ENCODE measurements at regions not wholly inside any gene's neighbourhood (a gene's known extent, or its start where the extent isn't known, plus 50 kb on each side); places are given as distances from the start of the nearest gene placed in this dataset.

GRCh38 chr12:124711344-124711743, 143.9 kb upstream of the NCOR2 start:
- no peak for ATAC-seq
- intact Hi-C loops (cut with micrococcal nuclease), result no loop called here
- no peak for TF ChIP-seq CTCF (IDR thresholded peaks at IDR 0.05)

GRCh38 chr12:124709722-124710687, 142.6 kb upstream of the NCOR2 start:
- Mint-ChIP-seq H3K9me3 (no peaks in the 10 kb centered on the region), H3K27me3 (ENCODE audit: low read depth in 2 of 2) (peaks cover 0 to 3% of the 10 kb centered on the region in 2 donors), H3K36me3 (no peaks in the 10 kb centered on the region), H3K4me1 (peaks cover 13 to 14% of the 10 kb centered on the region in 2 donors), H3K27ac (no peak overlapping the region), H3K4me3 (no peak overlapping the region)
- DNase-seq, result no peak
- H3K4me1 ChIP-seq (ENCODE audit: control insufficient read depth, insufficient read depth, low read length), result peaks cover 21% of the 10 kb centered on the region
- WGBS (ENCODE audit: insufficient coverage), result 91% methylated on average over 7 of the region's 8 CpGs
- H3K27ac ChIP-seq (ENCODE audit: low read length), result no peak overlapping the region
- intact Hi-C loops (cut with micrococcal nuclease), result no loop called here
- no peak overlapping the region for H3K4me3 ChIP-seq (ENCODE audit: low read length)
- no peak for ATAC-seq
- peaks cover 5% of the 10 kb centered on the region for H3K9me3 ChIP-seq (ENCODE audit: control insufficient read depth, insufficient read depth, low read length)
- TF ChIP-seq CTCF (IDR thresholded peaks at IDR 0.05), result no peak
- H3K27me3 ChIP-seq (ENCODE audit: control insufficient read depth, insufficient read depth, low read length), result no peaks in the 10 kb centered on the region
- no peaks in the 10 kb centered on the region for H3K36me3 ChIP-seq (ENCODE audit: control insufficient read depth, insufficient read depth, low read length)

More at GRCh38 chr12:124711344-124711743, 143.9 kb upstream of the NCOR2 start:
- peaks cover 5% of the 10 kb centered on the region for H3K9me3 ChIP-seq (ENCODE audit: control insufficient read depth, insufficient read depth, low read length)
- Mint-ChIP-seq H3K36me3 (no peaks in the 10 kb centered on the region), H3K9me3 (no peaks in the 10 kb centered on the region), H3K27ac (peak overlapping the region in 1 of 2 donors; percentile 46), H3K4me1 (peaks cover 13 to 14% of the 10 kb centered on the region in 2 donors), H3K27me3 (ENCODE audit: low read depth in 2 of 2) (peaks cover 0 to 3% of the 10 kb centered on the region in 2 donors), H3K4me3 (no peak overlapping the region)
- 89% methylated on average over 11 of the region's 11 CpGs for WGBS (ENCODE audit: insufficient coverage)
- H3K4me3 ChIP-seq (ENCODE audit: low read length), result no peak overlapping the region
- DNase-seq, result no peak
- H3K27me3 ChIP-seq (ENCODE audit: control insufficient read depth, insufficient read depth, low read length), result no peaks in the 10 kb centered on the region
- peaks cover 21% of the 10 kb centered on the region for H3K4me1 ChIP-seq (ENCODE audit: control insufficient read depth, insufficient read depth, low read length)
- H3K36me3 ChIP-seq (ENCODE audit: control insufficient read depth, insufficient read depth, low read length), result no peaks in the 10 kb centered on the region
- H3K27ac ChIP-seq (ENCODE audit: low read length), result no peak overlapping the region

DNA sequence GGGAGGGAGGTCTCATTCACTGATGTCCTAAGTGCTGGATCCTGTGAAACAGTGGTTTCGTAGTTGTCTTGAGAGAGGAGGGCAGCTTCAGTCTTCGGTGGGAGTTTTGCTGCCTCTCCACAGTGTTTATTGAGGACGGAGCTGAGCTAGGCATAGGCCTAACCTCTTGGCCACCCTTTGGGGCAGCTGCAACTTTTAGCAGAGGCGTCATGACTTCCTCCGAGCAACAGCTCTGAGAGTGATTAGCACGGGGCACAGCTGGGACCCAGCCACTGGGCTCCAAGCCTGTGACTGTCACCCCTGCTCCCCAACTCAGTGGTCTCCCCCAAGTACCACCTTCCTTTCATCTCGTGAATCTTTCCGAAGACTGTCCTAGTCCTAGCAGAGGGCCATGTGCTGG, 139.9 kb upstream of the NCOR2 start:
- no peaks in the 10 kb centered on the region for H3K36me3 ChIP-seq (ENCODE audit: control insufficient read depth, insufficient read depth, low read length)
- Mint-ChIP-seq H3K36me3 (no peaks in the 10 kb centered on the region), H3K9me3 (no peaks in the 10 kb centered on the region), H3K27ac (no peak overlapping the region), H3K4me3 (no peak overlapping the region), H3K4me1 (no peaks in the 10 kb centered on the region), H3K27me3 (ENCODE audit: low read depth in 2 of 2) (peaks cover 5 to 6% of the 10 kb centered on the region in 2 donors)
- H3K27me3 ChIP-seq (ENCODE audit: control insufficient read depth, insufficient read depth, low read length), result no peaks in the 10 kb centered on the region
- H3K9me3 ChIP-seq (ENCODE audit: control insufficient read depth, insufficient read depth, low read length), result peaks cover 5% of the 10 kb centered on the region
- WGBS (ENCODE audit: insufficient coverage), result 95% methylated on average over 8 of the region's 8 CpGs
- H3K27ac ChIP-seq (ENCODE audit: low read length), result no peak overlapping the region
- TF ChIP-seq CTCF (IDR thresholded peaks at IDR 0.05), result no peak
- DNase-seq, result no peak
- ATAC-seq, result no peak
- peaks cover 4% of the 10 kb centered on the region for H3K4me1 ChIP-seq (ENCODE audit: control insufficient read depth, insufficient read depth, low read length)
- H3K4me3 ChIP-seq (ENCODE audit: low read length), result no peak overlapping the region
- intact Hi-C loops (cut with micrococcal nuclease), result no loop called here
